HUES48 (cell line): ENCODE measurements at regions not wholly inside any gene's neighbourhood (a gene's known extent, or its start where the extent isn't known, plus 50 kb on each side); places are given as distances from the start of the nearest gene placed in this dataset.

Experiments
- H3K27ac ChIP-seq: one replicate; pipeline ENCODE4 v1.7.0; 2013; ENCODE audit warnings: low read depth, low read length, inconsistent platforms
- H3K27me3 ChIP-seq: 2 replicates; pipeline ENCODE4 v1.6.1; 2013; ENCODE audit warnings: mild to moderate bottlenecking, low read length; ENCODE audit not compliant: control insufficient read depth, insufficient read depth
- H3K36me3 ChIP-seq: 2 replicates; pipeline ENCODE4 v1.6.1; 2013; ENCODE audit warnings: low read length; ENCODE audit not compliant: control insufficient read depth, insufficient read depth
- H3K4me1 ChIP-seq: 2 replicates; pipeline ENCODE4 v1.6.1; 2013; ENCODE audit warnings: mild to moderate bottlenecking, low read length; ENCODE audit not compliant: control insufficient read depth, insufficient read depth
- H3K4me3 ChIP-seq: 2 replicates; pipeline ENCODE4 v1.5.1; 2013; ENCODE audit warnings: mild to moderate bottlenecking, low read depth, low read length
- H3K9ac ChIP-seq: 2 replicates; pipeline ENCODE4 v1.6.1; 2013; ENCODE audit warnings: mild to moderate bottlenecking, low read depth, low read length, moderate library complexity
- H3K9me3 ChIP-seq: 2 replicates; pipeline ENCODE4 v1.6.1; 2013; ENCODE audit warnings: low read length; ENCODE audit not compliant: control insufficient read depth, insufficient read depth

- Histone ChIP-seq H3K4me1 (no peaks in the 10 kb centered on the region), H3K36me3 (no peaks in the 10 kb centered on the region), H3K27ac (no peak overlapping the region), H3K9me3 (peaks cover 8% of the 10 kb centered on the region), H3K4me3 (no peak overlapping the region), H3K9ac (no peak overlapping the region), H3K27me3 (no peaks in the 10 kb centered on the region)
Measured at GRCh38 chr11:97738751-97739150, 1282.0 kb upstream of the CNTN5 start.

GRCh38 chr11:97739932-97740800, 1280.6 kb upstream of the CNTN5 start:
- no peaks in the 10 kb centered on the region for H3K36me3 ChIP-seq
- H3K9ac ChIP-seq, result no peak overlapping the region
- H3K4me3 ChIP-seq, result no peak overlapping the region
- H3K27ac ChIP-seq, result no peak overlapping the region
- H3K4me1 ChIP-seq, result no peaks in the 10 kb centered on the region
- no peaks in the 10 kb centered on the region for H3K27me3 ChIP-seq
- peaks cover 12% of the 10 kb centered on the region for H3K9me3 ChIP-seq

GRCh38 chr11:97740801-97741151, 1280.0 kb upstream of the CNTN5 start:
- Histone ChIP-seq H3K4me1 (no peaks in the 10 kb centered on the region), H3K27me3 (no peaks in the 10 kb centered on the region), H3K9ac (no peak overlapping the region), H3K4me3 (no peak overlapping the region), H3K9me3 (peaks cover 12% of the 10 kb centered on the region), H3K27ac (no peak overlapping the region), H3K36me3 (no peaks in the 10 kb centered on the region)

GRCh38 chr11:97742717-97743116, 1278.0 kb upstream of the CNTN5 start:
- Histone ChIP-seq H3K4me1 (no peaks in the 10 kb centered on the region), H3K4me3 (no peak overlapping the region), H3K27ac (no peak overlapping the region), H3K36me3 (no peaks in the 10 kb centered on the region), H3K9ac (no peak overlapping the region), H3K27me3 (no peaks in the 10 kb centered on the region), H3K9me3 (peaks cover 12% of the 10 kb centered on the region)

GRCh38 chr11:97743205-97743742, 1277.5 kb upstream of the CNTN5 start:
- Histone ChIP-seq H3K27me3 (no peaks in the 10 kb centered on the region), H3K9ac (no peak overlapping the region), H3K4me3 (no peak overlapping the region), H3K9me3 (peaks cover 12% of the 10 kb centered on the region), H3K27ac (no peak overlapping the region), H3K36me3 (no peaks in the 10 kb centered on the region), H3K4me1 (no peaks in the 10 kb centered on the region)

GRCh38 chr11:97745515-97746050, 1275.2 kb upstream of the CNTN5 start:
- peaks cover 12% of the 10 kb centered on the region for H3K9me3 ChIP-seq

GRCh38 chr11:97746818-97747217, 1273.9 kb upstream of the CNTN5 start:
- H3K9me3 ChIP-seq, result peaks cover 14% of the 10 kb centered on the region
- no peaks in the 10 kb centered on the region for H3K27me3 ChIP-seq
- H3K9ac ChIP-seq, result no peak overlapping the region
- no peak overlapping the region for H3K27ac ChIP-seq
- no peaks in the 10 kb centered on the region for H3K4me1 ChIP-seq
- no peak overlapping the region for H3K4me3 ChIP-seq
- H3K36me3 ChIP-seq, result no peaks in the 10 kb centered on the region

More at GRCh38 chr11:97745515-97746050, 1275.2 kb upstream of the CNTN5 start:
- no peak overlapping the region for H3K9ac ChIP-seq
- no peaks in the 10 kb centered on the region for H3K27me3 ChIP-seq
- H3K4me1 ChIP-seq, result no peaks in the 10 kb centered on the region
- H3K27ac ChIP-seq, result no peak overlapping the region
- H3K36me3 ChIP-seq, result no peaks in the 10 kb centered on the region
- no peak overlapping the region for H3K4me3 ChIP-seq

GRCh38 chr11:97751405-97751804, 1269.3 kb upstream of the CNTN5 start:
- 0 out of 2 replicates have a peak, but pooled peaks cover 5% of the 10 kb centered on the region for H3K9me3 ChIP-seq
- no peaks in the 10 kb centered on the region for H3K27me3 ChIP-seq
- no peak overlapping the region for H3K9ac ChIP-seq
- no peaks in the 10 kb centered on the region for H3K36me3 ChIP-seq
- no peaks in the 10 kb centered on the region for H3K4me1 ChIP-seq
- no peak overlapping the region for H3K27ac ChIP-seq
- H3K4me3 ChIP-seq, result no peak overlapping the region

GRCh38 chr11:97751952-97752351, 1268.8 kb upstream of the CNTN5 start:
- Histone ChIP-seq H3K27me3 (no peaks in the 10 kb centered on the region), H3K27ac (no peak overlapping the region), H3K36me3 (no peaks in the 10 kb centered on the region), H3K4me1 (no peaks in the 10 kb centered on the region), H3K9ac (no peak overlapping the region), H3K9me3 (0 out of 2 replicates have a peak, but pooled peaks cover 5% of the 10 kb centered on the region), H3K4me3 (no peak overlapping the region)

- H3K27ac ChIP-seq, result no peak overlapping the region
- no peak overlapping the region for H3K4me3 ChIP-seq
- no peak overlapping the region for H3K9ac ChIP-seq
- no peaks in the 10 kb centered on the region for H3K27me3 ChIP-seq
- no peaks in the 10 kb centered on the region for H3K4me1 ChIP-seq
- 0 out of 2 replicates have a peak, but pooled peaks cover 5% of the 10 kb centered on the region for H3K9me3 ChIP-seq
- no peaks in the 10 kb centered on the region for H3K36me3 ChIP-seq
Measured at GRCh38 chr11:97754976-97755375, 1265.8 kb upstream of the CNTN5 start.
